ENCODE measurements at regions not wholly inside any gene's neighbourhood (a gene's known extent, or its start where the extent isn't known, plus 50 kb on each side); places are given as distances from the start of the nearest gene placed in this dataset.

DNA sequence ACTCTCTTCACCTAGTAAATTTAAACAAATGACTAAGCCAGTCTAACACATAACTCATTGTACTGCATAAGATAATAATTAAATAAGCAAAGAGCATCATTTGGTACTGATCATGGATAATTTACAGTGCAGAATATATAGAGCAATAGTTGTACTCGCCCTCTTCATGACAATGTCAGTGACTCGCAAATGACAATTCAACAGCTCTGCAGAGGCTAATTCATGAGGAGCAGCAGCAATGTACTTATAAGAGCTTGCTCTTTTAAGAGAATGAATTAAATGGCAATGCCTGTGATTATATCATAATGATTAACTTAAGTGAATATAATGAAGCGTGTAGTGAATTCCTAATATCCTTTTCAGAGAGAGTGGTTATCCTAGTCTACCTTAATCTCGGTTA is 284.5 kb upstream of the PCDH20 start:
- TF ChIP-seq DPF2 (CRISPR knock-in tag; IDR thresholded peaks at IDR 0.05; ENCODE audit: borderline replicate concordance, low read depth) = no peak
- no peak for TF ChIP-seq FOSL2 (CRISPR knock-in tag; IDR thresholded peaks at IDR 0.05)
- TF ChIP-seq HNF4A (CRISPR knock-in tag; IDR thresholded peaks at IDR 0.05) = no peak
- no peak for TF ChIP-seq CTCF (CRISPR knock-in tag; IDR thresholded peaks at IDR 0.05)
- no peak for TF ChIP-seq FOXA1 (IDR thresholded peaks at IDR 0.05)
- TF ChIP-seq FOXA1 (CRISPR knock-in tag; IDR thresholded peaks at IDR 0.05) = no peak
- no peak for TF ChIP-seq ZNF776 (CRISPR knock-in tag; IDR thresholded peaks at IDR 0.05)
- TF ChIP-seq CHD2 (IDR thresholded peaks at IDR 0.05; ENCODE audit: low read depth, low read length) = no peak
